GM23248 (cell line): ENCODE measurements at regions not wholly inside any gene's neighbourhood (a gene's known extent, or its start where the extent isn't known, plus 50 kb on each side); places are given as distances from the start of the nearest gene placed in this dataset.

Experiments
- EZH2 ChIP-seq: fragments of 200-600 bp; sonication (generic); IDR thresholded peaks from 2 replicates; pipeline ENCODE4 v1.6.1; 2018; ENCODE audit warnings: antibody characterized with exemption, mild to moderate bottlenecking; ENCODE audit not compliant: insufficient read depth, poor library complexity, severe bottlenecking
- EZH2phosphoT487 ChIP-seq: fragments of 200-600 bp; sonication (generic); IDR thresholded peaks from 2 replicates; pipeline ENCODE4 v1.6.1; 2018; ENCODE audit warnings: antibody characterized with exemption, moderate library complexity, mild to moderate bottlenecking, low read depth; ENCODE audit not compliant: insufficient read depth

DNA sequence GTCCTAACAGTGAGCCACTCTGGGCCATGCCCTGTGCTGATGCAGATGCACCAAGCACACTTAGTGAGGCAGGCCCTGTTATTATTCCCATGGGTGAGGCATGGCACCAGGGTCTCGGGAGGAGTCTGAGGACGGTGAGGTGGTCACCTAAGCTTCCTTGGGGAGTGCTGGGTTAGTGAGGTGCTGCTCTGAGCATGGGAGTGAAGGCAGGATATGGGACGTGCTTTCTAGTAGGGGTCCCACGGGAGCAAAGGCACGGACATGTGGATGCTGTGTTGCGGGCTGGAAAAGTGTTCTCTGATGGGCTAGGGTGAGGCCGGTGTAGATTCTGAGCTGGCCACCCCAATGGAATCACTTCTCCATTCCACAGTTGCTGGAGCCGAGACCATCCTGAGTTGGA, 77.5 kb upstream of the CSF3R start:
- no peak for TF ChIP-seq EZH2phosphoT487
- no peak for TF ChIP-seq EZH2
